ENCODE measurements at regions not wholly inside any gene's neighbourhood (a gene's known extent, or its start where the extent isn't known, plus 50 kb on each side); places are given as distances from the start of the nearest gene placed in this dataset.

DNA sequence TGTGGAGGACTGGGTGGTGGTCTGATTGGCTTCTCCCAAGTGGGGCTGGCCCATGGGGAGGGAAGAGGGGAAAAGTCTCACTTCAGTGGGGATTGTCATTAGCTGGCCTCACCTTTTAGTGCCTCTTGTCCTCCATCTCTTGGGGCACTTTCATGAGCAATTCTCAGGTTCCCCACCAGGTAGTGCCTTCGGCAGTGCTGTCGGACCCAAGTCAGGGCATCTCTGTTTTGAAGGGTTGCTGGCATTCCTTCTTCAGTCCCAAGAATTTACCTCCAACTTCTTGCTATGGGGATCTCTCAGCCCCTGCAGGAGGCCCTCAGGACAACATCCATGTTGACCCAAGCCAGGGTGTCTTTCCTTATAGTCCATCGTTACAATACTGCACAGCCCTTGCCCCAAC is 54.7 kb upstream of the F3 start:
- no peak for DNase-seq
- Mint-ChIP-seq H3K9me3 (no peaks in the 10 kb centered on the region), H3K36me3 (ENCODE audit: low read depth) (no peaks in the 10 kb centered on the region), H3K4me1 (no peaks in the 10 kb centered on the region), H3K27ac (no peak overlapping the region), H3K27me3 (peaks cover 10% of the 10 kb centered on the region), H3K4me3 (no peak overlapping the region)
- intact Hi-C loops (cut with micrococcal nuclease) = no loop called here

DNA sequence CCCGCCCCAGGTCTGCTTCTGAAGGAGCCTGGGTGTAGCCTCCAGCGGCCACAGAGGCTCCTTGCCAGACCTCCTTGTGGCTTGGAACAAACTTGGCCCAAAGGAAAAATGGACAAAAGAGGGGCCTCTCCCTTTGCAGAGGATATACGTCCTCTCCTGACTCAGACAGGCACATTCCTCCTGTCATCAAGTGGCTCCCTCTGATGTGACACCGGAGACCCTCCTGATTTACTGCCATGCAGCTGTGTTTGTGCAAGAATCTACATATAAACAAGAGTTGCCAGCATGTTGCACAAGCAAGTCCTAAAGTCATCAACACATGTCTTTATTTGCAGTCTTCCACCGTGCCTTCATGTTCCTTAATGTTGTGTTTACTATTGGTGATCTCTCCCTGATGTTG is 54.1 kb upstream of the F3 start:
- intact Hi-C loops (cut with micrococcal nuclease) = no loop called here
- H3K9me3 Mint-ChIP-seq = no peaks in the 10 kb centered on the region
- no peaks in the 10 kb centered on the region for H3K36me3 Mint-ChIP-seq (ENCODE audit: low read depth)
- no peak overlapping the region for H3K27ac Mint-ChIP-seq
- no peak overlapping the region for H3K4me3 Mint-ChIP-seq
- DNase-seq = no peak
- H3K4me1 Mint-ChIP-seq = no peaks in the 10 kb centered on the region
- peaks cover 5% of the 10 kb centered on the region for H3K27me3 Mint-ChIP-seq

- DNase-seq = no peak
- Mint-ChIP-seq H3K4me3 (no peak overlapping the region), H3K9me3 (no peaks in the 10 kb centered on the region), H3K27me3 (peaks cover 2% of the 10 kb centered on the region), H3K27ac (no peak overlapping the region), H3K4me1 (no peaks in the 10 kb centered on the region), H3K36me3 (ENCODE audit: low read depth) (no peaks in the 10 kb centered on the region)
- intact Hi-C loops (cut with micrococcal nuclease) = no loop called here
These were observed 52.1 kb upstream of the F3 start for GRCh38 chr1:94593611-94594010.

- intact Hi-C loops (cut with micrococcal nuclease) = no loop called here
These were observed 51.0 kb upstream of the F3 start for GRCh38 chr1:94592571-94592920.

GRCh38 chr1:94591823-94592570 is 50.4 kb upstream of the F3 start:
- no peak for DNase-seq
- H3K9me3 Mint-ChIP-seq = no peaks in the 10 kb centered on the region
- intact Hi-C loops (cut with micrococcal nuclease) = no loop called here
- H3K4me1 Mint-ChIP-seq = no peaks in the 10 kb centered on the region
- no peak overlapping the region for H3K27ac Mint-ChIP-seq
- no peaks in the 10 kb centered on the region for H3K36me3 Mint-ChIP-seq (ENCODE audit: low read depth)
- H3K27me3 Mint-ChIP-seq = peaks cover 9% of the 10 kb centered on the region
- H3K4me3 Mint-ChIP-seq = no peak overlapping the region

More at GRCh38 chr1:94592571-94592920, 51.0 kb upstream of the F3 start:
- Mint-ChIP-seq H3K4me1 (no peaks in the 10 kb centered on the region), H3K4me3 (no peak overlapping the region), H3K27me3 (peaks cover 6% of the 10 kb centered on the region), H3K9me3 (no peaks in the 10 kb centered on the region), H3K36me3 (ENCODE audit: low read depth) (no peaks in the 10 kb centered on the region), H3K27ac (no peak overlapping the region)
- DNase-seq = no peak

Measured in activated CD4-positive, alpha-beta T cell treated with anti-CD3 and anti-CD28 coated beads, Interleukin-2, amount 10 ng/mL, durations not matched to agents 24 days and 14 days (primary cell).